ENCODE measurements at regions not wholly inside any gene's neighbourhood (a gene's known extent, or its start where the extent isn't known, plus 50 kb on each side); places are given as distances from the start of the nearest gene placed in this dataset.

DNA sequence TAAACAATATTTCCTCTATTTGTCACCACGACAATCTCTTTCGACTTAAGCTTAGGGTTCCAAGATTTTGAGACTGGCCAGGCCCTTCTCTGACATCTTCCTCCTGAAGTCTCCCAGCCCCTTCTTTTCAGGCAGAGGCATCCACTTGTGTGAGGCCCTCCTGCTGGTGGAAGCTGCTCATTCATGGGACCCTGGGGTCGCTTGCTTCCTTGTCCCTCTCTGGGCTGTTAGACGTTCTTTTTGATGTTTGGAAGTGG lies 188.2 kb upstream of the APCDD1 start:
- Histone ChIP-seq H3K4me3 (ENCODE audit: low read length) (no peak overlapping the region), H3K27me3 (ENCODE audit: control insufficient read depth in 1 of 2, insufficient read depth in 2 of 2, low read length in 2 of 2) (no peaks in the 10 kb centered on the region), H3K9me3 (ENCODE audit: control insufficient read depth in 1 of 2, insufficient read depth in 1 of 2, low read length in 2 of 2) (peaks cover 0 to 26% of the 10 kb centered on the region in 2 experiments), H3K36me3 (ENCODE audit: insufficient read depth, low read length) (no peaks in the 10 kb centered on the region), H3K27ac (ENCODE audit: low read depth in 1 of 2, low read length in 2 of 2) (no peak overlapping the region), H3K4me1 (ENCODE audit: insufficient read depth, low read length) (no peaks in the 10 kb centered on the region)
- Mint-ChIP-seq H3K4me1 (ENCODE audit: low read depth) (no peaks in the 10 kb centered on the region), H3K36me3 (ENCODE audit: low read depth) (no peaks in the 10 kb centered on the region), H3K27me3 (no peaks in the 10 kb centered on the region), H3K4me3 (no peak overlapping the region), H3K9me3 (no peaks in the 10 kb centered on the region), H3K27ac (no peak overlapping the region)
- CTCF ChIA-PET, result no interaction called here
- POLR2A ChIA-PET, result no interaction called here
- DNase-seq, result no peak
- TF ChIP-seq CTCF (IDR thresholded peaks at IDR 0.05), result no peak
- no peak for ATAC-seq (ENCODE audit: poor library complexity)
- intact Hi-C loops (cut with DNase I, micrococcal nuclease), result no loop called here

- H3K9me3 Mint-ChIP-seq, result no peaks in the 10 kb centered on the region
- intact Hi-C loops (cut with DNase I, micrococcal nuclease), result no loop called here
- ChIA-PET CTCF (no interaction called here), POLR2A (no interaction called here)
- no peaks in the 10 kb centered on the region for H3K4me1 ChIP-seq (ENCODE audit: insufficient read depth, low read length)
- no peak overlapping the region for H3K4me3 ChIP-seq (ENCODE audit: low read length)
- no peak overlapping the region for H3K27ac Mint-ChIP-seq
- no peak for TF ChIP-seq CTCF (IDR thresholded peaks at IDR 0.05)
- no peaks in the 10 kb centered on the region for H3K4me1 Mint-ChIP-seq (ENCODE audit: low read depth)
- ATAC-seq (ENCODE audit: poor library complexity) (no peak), DNase-seq (no peak)
- H3K36me3 ChIP-seq (ENCODE audit: insufficient read depth, low read length), result no peaks in the 10 kb centered on the region
- H3K36me3 Mint-ChIP-seq (ENCODE audit: low read depth), result no peaks in the 10 kb centered on the region
- H3K4me3 Mint-ChIP-seq, result no peak overlapping the region
- H3K27me3 ChIP-seq (ENCODE audit: control insufficient read depth in 1 of 2, insufficient read depth in 2 of 2, low read length in 2 of 2), result no peaks in the 10 kb centered on the region
- no peak overlapping the region for H3K27ac ChIP-seq (ENCODE audit: low read depth in 1 of 2, low read length in 2 of 2)
- peaks cover 0 to 12% of the 10 kb centered on the region in 2 experiments for H3K9me3 ChIP-seq (ENCODE audit: control insufficient read depth in 1 of 2, insufficient read depth in 1 of 2, low read length in 2 of 2)
- H3K27me3 Mint-ChIP-seq, result no peaks in the 10 kb centered on the region
Observed at GRCh38 chr18:10269261-10269660, 185.2 kb upstream of the APCDD1 start.

- no peak for TF ChIP-seq CTCF (IDR thresholded peaks at IDR 0.05)
- Mint-ChIP-seq H3K4me3 (no peak overlapping the region), H3K4me1 (ENCODE audit: low read depth) (no peaks in the 10 kb centered on the region), H3K36me3 (ENCODE audit: low read depth) (no peaks in the 10 kb centered on the region), H3K27ac (no peak overlapping the region), H3K27me3 (no peaks in the 10 kb centered on the region), H3K9me3 (no peaks in the 10 kb centered on the region)
- no peak for ATAC-seq (ENCODE audit: poor library complexity)
- ChIA-PET CTCF (no interaction called here), POLR2A (no interaction called here)
- Histone ChIP-seq H3K4me1 (ENCODE audit: insufficient read depth, low read length) (no peaks in the 10 kb centered on the region), H3K27ac (ENCODE audit: low read depth in 1 of 2, low read length in 2 of 2) (no peak overlapping the region), H3K9me3 (ENCODE audit: control insufficient read depth in 1 of 2, insufficient read depth in 1 of 2, low read length in 2 of 2) (peaks cover 0 to 12% of the 10 kb centered on the region in 2 experiments), H3K4me3 (ENCODE audit: low read length) (no peak overlapping the region), H3K36me3 (ENCODE audit: insufficient read depth, low read length) (no peaks in the 10 kb centered on the region), H3K27me3 (ENCODE audit: control insufficient read depth in 1 of 2, insufficient read depth in 2 of 2, low read length in 2 of 2) (no peaks in the 10 kb centered on the region)
- intact Hi-C loops (cut with DNase I, micrococcal nuclease), result no loop called here
- no peak for DNase-seq
Observed at GRCh38 chr18:10270151-10270571, 184.3 kb upstream of the APCDD1 start.
